ELF-1 (cell line): ENCODE measurements at regions not wholly inside any gene's neighbourhood (a gene's known extent, or its start where the extent isn't known, plus 50 kb on each side); places are given as distances from the start of the nearest gene placed in this dataset.
A peak's percentile ranks its signal among the peaks of the same experiment; 100 is the strongest.
"Not testable (repeated sequence)": the region's sequence is repeated elsewhere in the genome, so short reads cannot be mapped to it uniquely, and the experiment has no call there.

ENCODE experiments used
- DNase-seq: peaks from one replicate; pipeline ENCODE4 v3.0.0-alpha.2; 2016; ENCODE audit warnings: low read depth, low spot score

DNA sequence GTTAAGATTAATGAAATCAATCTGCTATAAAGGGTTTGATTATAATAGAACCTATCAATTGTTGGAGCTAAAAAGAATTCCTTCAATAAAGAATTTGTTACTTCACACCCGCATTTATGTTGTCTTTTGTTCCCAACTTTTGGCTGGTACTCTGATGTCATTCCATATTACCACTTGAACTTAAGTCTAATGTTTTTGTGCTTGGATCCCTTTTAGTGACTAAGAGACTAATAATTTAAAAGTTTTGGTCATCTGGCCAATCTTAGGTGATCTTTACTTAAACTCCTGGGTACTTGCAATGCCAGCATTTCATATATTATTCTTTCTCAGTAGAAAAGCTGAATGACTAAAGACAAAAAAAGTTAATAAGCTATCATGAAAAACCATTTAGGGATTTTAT lies 113.0 kb downstream of the TMEM30B start:
- no peak for DNase-seq

DNA sequence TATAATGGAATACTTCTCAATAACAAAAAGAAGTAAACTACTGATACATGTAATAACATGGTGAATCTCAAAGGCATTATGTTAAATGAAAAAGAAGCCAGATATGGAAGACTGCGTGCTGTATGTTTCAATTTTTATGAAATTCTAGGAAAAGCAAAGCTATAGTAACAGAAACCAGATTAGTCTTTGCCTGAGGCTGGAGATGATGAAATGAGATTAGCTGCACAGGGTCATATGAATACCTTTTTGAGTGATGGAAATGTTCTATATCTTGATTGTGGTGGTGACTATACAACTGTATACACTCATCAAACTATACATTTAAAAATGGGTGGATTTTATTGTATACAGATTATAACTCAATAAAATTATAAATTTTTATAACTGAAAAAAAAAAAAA lies 113.5 kb downstream of the TMEM30B start:
- DNase-seq, result no peak

DNA sequence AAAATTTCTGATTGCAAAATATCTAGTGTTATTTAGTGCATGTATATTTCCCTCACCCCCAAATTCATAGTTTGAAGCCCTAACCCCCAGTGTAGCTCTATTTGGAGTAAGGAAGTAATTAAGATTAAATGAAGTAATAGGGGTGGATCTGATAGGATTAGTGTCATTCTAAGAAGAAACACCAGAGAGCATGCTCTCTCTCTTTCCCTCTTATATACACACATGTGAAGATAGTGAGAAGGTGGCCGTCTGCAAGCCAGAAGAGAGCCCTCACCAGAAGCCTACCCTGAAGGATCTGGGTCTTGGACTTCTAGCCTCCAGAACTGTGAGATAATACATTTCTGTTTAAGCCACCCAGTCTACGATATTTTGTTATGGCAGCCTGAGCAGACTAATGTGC lies 120.3 kb downstream of the TMEM30B start:
- DNase-seq, result no peak

DNA sequence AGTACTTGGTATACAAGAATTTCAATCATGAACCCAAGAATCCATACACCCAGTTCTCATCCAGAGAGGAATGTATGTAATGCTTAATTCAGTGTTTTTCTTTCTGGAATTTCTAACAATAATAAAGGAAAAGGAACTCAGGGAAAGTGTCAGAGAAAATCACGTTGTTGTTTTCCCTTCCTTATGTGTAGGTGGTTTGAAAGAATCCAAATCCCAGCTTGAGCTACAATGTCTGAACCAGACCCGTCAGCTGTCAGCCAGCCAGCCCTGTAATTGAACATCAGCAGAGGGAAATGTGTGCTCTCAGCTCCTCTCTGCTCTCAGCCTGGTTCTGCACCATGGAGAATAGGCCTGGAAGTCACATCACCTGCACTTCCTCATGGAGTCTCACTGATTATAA lies 126.5 kb downstream of the TMEM30B start:
- peak; percentile 17 for DNase-seq

DNA sequence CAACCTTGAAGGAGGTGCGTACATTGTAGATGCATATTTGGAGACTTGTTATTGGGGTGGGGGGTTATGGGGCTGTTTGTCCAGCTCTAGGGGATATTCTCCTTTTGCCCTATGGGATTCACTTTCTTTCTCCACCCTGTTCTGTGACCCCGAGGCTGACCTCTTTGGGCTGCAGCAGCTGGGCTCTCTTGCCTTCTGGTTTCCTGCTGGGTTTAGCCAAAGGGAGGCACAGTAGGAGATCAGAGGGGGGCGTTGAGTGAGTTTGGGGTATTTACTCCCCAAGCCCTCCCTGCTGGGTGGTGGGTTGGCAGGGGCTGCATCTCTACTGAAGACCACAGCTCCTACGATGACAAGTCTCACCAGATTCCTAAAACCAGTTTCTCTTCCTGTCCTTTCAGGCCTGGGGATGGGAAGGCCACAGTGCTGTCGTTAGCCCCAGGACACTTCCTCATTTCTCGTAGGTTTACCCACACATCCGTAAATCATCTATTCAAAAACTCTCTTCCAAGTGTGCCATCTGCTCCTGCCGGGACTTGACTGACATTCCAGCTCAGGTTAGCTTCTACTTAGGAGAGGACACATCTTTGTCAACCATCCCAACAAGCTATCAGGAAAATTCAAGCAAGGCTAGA lies 127.1 kb downstream of the TMEM30B start:
- peak; percentile 68 for DNase-seq

DNA sequence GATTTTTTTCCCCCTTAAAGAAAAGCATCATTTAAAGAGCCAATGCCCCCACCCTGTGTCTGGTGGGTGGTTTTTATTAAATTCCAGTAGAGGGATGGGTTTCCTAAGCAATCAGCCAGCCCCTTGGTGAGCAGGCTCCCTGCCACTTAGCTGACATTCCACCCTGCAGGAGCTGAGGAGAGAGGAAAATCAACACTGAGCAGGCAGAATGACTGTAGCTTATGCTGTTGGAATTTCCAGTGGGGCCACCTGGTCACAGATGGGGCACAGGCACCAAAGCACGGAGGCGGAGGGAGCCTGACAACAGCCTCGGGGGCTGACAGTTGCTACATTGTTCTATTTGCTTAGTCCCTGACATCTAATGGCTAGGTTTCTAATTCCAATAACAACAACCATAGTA lies 127.7 kb downstream of the TMEM30B start:
- peak; percentile 81 for DNase-seq

DNA sequence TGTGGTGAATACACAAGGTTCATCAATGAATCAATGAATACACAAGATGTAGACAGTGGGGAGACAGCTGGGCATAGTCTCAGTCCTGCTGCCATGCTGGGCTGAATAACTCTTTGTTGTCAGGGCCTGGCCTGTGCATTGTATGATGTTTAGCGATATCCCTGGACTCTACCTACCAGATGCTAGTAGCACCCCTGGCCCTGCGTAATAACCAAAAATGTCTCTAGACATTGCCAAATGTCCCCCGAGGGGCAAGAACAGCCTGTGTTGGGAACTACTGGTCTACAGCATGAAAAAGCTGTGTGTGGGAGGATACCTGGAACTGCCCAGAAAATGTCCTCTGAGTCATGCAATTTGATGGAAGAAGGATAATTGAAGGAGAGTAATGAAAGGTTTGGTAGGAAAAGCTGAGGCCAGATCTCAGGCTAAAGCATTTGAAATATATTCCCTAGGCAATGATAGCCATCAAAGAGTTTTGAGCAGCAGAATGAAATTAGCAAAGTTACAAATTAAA lies 128.2 kb downstream of the TMEM30B start:
- peak; percentile 9 for DNase-seq

DNA sequence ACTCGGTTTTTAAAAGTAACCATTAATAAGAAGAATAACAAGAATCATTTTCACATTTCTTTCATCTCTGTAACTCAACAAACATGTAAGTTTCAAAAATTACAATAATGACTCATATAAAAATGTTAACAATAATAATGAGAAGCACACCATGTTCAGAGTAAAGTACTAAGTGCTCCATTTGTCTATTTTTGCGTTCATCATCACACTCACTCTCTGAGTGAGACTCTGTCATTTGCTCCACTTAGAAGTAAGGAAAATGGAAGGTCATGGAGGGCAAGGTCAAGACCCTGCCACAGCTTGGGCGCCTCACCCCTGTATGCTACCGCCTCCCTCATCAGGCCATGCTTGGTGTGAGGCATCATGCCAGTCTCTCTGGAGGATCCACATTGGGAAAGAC lies 129.9 kb downstream of the TMEM30B start:
- no peak for DNase-seq

DNA sequence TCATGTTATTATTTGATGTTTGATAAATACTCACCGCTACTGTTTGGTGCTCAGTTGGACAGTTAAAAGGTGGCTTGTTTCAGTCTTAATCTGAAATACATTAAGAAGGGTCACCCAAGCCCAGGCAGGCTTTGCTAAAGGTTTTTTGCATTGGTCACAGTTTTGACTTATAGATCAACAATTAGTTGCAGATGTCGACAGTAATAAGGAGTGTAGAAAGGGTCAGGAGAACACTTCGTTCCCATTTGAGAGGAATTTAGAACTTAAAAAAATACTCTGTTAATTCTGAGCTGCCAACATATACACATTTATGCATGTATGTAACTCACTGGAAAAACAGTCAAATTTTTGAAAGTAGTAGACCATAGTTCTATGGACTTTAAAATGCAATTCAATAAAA lies 130.3 kb downstream of the TMEM30B start:
- DNase-seq, result no peak

DNA sequence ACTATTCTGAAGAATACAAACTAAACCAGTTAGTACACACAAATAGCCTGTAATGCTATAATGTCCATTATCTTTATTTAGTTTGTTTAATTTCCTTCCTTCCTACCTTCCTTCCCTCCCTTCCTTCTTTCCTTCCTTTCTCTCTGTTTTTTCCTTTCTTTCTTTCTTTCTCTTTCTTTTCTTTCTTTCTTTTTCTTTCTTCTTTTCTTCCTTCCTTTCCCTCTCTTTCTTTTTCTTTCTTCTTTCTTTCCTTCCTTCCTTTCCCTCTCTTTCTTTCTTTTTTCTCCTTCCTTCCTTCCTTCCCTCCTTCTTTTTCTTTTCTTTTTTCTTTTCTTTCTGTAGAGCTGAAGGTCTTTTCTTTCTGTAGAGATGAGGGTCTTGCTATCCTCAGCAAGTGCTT lies 131.2 kb downstream of the TMEM30B start:
- no peak for DNase-seq

DNA sequence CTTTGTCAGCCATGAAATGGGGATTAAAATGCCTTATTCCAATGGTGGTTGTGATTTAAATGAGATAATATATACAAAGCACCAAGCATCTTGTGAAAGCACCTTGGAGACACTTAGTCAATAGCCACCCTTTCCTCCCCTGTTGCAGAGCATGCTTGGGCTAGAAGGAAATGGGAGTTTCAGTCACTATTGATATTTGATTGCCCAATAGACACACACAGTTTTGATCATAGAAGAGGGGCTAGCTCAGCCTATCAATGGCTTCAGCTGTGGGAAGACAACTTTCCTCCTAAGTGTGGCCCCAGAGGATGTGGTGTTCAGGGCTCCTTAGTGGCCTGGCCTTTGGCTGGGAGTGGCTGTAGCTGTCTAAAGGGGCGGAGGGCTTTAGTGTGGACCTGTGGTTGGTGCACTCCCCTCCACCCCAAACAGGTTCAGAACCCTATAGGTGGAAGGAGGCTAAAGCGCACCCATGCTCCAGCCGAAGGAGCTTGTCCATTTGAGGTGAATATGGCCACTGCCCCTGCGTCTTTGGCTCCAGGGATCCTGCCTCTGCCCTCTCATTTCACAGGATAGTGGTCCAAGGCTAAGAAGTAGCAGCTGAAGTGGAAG lies 132.3 kb downstream of the TMEM30B start:
- no peak for DNase-seq

DNA sequence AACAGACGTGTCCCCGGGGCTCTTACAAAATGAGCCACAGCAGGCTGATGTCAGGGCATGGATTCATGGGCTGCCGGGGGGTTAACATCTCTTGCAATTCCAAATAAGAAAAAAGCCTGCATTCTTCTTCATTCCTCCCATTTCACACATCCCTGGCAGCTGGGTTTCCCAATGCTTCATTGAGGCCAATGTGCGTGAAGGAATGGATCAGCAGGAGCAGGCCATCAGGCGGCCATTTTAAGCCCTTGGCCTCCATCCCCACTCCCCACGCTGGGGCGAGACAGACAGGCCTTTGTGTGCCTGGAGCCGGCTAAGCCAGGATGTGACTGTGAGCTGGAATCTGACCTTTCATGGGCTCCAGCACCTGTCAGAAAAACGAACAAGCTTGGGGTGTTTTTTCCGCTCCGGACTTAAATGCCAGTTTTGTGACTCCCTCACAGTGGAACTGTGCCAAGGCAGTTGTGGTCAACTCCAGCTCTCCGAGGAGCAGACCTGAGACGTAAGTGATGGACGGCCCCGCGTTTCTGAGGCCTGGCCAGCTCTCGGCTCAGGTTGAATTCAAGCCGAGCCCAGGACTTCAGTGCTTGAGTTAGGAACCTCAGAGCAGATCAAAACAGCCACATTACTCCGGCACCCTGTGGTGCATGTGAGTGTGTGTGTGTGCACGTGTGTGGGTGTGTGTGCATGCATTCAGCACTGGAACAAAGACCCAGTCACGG lies 133.1 kb downstream of the TMEM30B start:
- DNase-seq, result no peak

DNA sequence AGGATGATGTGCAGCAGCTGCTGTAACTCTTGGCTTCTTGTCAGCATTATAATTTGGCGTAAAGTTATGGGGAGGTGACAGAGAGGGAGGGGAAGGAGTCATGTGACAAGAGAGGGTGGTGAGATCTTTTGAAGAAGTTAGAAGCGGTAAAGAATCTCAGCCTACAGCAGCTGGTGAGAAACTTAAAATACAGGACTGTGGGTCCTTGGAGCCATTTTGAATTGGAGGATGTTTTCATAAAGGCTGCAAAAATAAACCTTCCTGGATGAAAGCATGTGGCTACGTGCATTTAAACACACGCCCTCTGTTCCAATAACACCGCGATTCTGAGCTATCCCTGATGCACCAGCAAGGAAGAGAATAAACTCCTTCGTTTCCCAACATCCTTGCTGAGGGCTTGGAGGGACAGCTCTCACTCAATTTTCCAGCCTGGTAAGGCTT lies 133.7 kb downstream of the TMEM30B start:
- no peak for DNase-seq

DNA sequence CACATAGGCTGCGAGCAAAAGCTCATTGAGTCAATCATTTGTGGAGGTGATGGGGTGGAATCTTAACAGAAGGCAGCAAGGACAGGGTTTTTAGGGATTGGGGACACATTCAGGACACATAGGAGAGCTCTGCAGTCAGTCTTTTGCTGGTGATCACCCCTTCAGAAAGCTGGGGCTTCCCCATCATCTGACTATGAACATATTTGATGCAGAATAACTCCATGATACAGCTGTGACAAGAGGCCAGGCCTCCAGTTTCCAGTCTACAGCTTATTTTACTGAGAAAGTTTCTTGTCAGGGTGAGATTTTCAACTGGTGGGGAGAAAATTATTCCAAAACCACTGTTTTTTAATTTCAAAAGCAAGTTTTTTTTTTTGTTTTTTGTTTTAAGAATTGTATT lies 134.2 kb downstream of the TMEM30B start:
- DNase-seq, result no peak

DNA sequence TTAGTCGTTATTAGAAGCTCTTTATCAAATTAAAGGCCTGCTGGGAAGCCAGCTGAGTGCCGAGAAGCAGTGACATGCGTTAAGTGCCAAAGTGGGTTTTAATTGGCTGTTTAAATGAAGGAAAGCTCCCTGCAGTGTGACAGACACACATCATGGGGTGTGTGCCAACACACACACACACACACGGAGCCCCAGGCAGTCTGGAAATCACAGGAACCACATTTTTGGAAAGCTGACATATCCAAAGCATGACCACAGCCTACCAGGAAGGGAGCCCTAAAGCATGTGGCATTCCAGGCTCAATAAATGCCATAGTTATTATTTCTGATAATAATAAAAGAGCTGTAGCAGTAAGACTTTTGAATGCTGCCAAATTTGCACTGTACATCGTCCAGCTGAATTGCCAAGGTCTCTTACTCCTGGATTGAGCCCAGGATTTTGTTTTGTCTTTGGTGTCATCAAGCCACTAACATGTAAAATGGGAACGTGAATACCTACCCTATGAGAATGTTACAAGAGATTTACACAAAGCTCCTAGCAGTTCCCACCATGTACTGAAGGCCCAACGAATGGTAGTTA lies 135.1 kb downstream of the TMEM30B start:
- DNase-seq, result no peak

DNA sequence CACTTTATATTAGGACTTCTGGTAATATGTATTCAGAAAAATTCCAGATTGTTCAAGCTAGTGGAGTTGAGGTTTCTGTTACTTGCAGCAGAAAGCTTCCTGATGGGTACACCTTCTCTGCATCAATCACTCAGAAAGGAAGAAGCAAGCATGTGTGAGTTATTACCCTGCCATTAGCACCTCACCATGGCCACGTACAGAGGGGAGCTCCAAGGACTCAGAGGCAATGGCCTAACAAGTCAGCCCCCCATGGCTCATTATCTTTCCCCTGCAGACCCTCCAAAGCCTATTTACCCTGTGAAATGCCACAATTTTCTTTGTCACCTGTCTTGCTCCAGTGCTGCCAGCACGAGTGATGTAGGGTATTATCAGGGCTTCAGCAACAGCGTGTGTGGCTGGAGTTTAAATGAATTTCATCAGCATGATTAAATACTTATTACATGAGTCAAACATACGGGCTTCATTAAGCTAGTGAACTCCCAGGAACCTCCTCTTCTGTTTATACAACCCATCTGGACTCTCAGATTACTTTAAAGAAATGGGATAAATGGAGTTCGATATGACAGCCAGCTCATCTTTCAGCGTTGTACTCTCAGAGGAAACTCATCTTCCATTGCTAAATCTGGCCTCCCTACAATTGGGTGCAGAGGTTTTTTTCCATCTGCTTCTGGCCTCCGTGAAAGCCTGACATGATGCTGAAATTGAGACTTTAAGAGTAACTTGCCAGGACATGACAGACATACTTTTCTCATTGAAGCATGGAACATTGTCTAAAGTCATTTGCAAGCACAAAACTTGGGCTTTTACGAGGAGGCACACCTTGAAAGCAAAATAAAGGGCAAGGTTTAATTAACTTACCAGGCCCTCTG lies 135.9 kb downstream of the TMEM30B start:
- no peak for DNase-seq

DNA sequence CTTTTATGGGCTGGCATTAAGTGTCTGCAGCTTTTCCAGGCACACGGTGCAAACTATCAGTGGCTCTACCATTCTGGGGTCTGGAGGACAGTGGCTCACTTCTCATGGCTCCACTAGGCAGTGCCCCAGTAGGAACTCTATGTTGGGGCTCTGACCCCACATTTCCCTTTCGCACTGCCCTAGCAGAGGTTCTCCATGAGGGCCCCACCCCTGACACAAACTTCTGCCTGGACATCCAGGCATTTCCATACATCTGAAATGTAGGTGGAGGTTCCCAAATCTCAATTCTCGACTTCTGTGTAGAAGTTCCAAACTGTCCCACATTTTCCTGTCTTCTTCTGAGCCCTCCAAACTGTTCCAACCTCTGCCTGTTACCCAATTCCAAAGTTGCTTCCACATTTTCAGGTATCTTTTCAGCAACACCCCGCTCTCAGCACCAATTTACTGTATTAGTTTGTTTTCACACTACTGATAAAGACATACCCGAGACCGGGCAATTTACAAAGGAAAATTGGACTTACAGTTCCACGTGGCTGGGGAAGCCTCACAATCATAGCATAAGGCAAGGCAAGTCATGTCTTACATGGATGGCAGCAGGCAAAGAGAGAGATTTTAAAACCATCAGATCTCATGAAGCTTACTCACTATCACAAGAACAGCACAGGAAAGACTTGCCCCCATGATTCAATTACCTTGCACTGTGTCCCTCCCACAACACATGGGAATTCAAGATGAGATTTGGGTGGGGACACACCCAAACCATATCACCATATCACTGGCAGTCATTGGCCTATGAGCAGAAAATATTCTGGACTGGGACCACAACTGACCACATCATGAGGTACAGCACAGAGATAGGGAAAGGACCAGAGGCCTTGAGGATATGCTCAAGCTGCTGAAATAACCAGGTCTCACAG lies 136.8 kb downstream of the TMEM30B start:
- DNase-seq, result not testable (repeated sequence)

DNA sequence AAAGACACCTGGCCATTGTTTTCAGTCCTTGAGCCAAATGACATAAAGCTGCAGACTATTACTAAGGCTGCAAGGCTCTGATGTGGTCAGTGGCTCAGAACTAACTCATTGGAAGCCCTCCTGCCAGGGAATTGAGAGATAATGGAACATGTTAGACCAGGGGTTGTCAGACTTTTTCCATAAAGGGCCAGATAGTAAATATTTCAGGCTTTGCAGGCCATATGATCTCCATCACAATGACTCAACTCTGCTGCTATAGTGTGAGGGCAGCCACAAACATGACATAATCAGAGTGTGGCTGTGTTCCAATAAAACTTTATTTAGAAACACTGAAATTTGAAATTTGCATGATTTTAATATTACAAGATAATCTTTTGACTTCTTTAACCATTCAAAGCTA lies 140.3 kb downstream of the TMEM30B start:
- no peak for DNase-seq

DNA sequence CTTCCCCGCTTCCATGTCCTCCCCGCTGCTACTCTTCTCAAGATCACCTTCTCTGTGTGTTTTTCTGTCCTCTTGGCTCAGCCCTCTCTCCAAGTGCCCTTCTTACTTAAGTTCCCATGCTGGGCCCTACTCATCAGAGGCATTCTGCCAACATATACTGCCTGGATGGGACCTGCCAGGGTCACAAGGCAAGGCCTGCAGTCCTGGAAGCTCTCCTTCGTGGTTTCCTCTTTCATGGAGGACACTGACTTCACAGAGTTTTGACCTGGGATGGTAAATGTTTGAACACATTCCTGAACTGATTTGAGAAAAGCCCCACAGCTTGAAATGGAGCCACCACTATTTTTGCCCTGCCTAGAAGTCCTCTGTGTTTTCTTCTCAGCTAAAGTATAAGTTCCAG lies 140.9 kb downstream of the TMEM30B start:
- DNase-seq, result no peak

DNA sequence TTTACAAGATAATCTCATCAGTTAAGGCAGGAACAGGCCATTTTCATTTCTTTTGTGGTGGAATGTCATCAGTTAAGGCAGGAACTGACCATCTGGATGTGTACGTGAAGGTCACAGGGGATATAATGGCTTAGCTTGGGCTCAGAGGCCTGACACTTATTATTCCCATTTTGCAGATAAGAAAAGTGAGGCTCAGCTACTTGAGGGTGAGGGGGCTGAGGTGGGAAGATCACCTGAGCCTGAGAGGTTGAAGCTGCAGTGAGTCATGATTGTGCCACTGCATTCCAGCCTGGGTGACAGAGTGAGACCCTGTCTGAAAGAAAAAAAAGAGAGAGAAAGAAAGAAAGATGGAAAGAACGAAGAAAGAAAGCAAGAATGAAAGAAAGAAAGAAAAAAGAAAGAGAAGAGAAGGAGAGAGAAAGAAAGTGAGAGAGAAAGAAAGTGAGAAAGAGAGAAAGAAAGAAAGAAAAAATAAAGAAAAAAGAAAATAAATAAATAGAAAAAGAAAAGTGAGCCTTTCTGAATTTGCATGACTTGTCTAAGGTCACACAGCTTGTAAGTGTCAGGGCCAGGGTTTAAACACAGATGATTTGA lies 142.0 kb downstream of the TMEM30B start:
- no peak for DNase-seq
